GM21619 (cell line): ENCODE measurements at regions not wholly inside any gene's neighbourhood (a gene's known extent, or its start where the extent isn't known, plus 50 kb on each side); places are given as distances from the start of the nearest gene placed in this dataset.
"Not testable (repeated sequence)": the region's sequence is repeated elsewhere in the genome, so short reads cannot be mapped to it uniquely, and the experiment has no call there.

Experiments used
- ATAC-seq: cut with Tn5 transposase; IDR thresholded peaks from one replicate; pipeline ENCODE4 v1.9.1; 2021; ENCODE audit not compliant: unreplicated experiment

- no peak for ATAC-seq
Measured at GRCh38 chr13:109297628-109298027, 488.8 kb downstream of the IRS2 start.

- no peak for ATAC-seq
Measured at GRCh38 chr13:109293166-109293565, 493.2 kb downstream of the IRS2 start.

GRCh38 chr13:109288151-109288709 is 498.2 kb downstream of the IRS2 start:
- no peak for ATAC-seq

- no peak for ATAC-seq
Measured at GRCh38 chr13:109287553-109287952, 498.8 kb downstream of the IRS2 start.

GRCh38 chr13:109285586-109285985 is 500.8 kb downstream of the IRS2 start:
- ATAC-seq: no peak

GRCh38 chr13:109281903-109282635 is 504.3 kb downstream of the IRS2 start:
- no peak for ATAC-seq

GRCh38 chr13:109281017-109281902 is 505.1 kb downstream of the IRS2 start:
- no peak for ATAC-seq

GRCh38 chr13:109276261-109276660 is 510.1 kb downstream of the IRS2 start:
- ATAC-seq: no peak

GRCh38 chr13:109275852-109276251 is 510.5 kb downstream of the IRS2 start:
- no peak for ATAC-seq

GRCh38 chr13:109275139-109275745 is 511.1 kb downstream of the IRS2 start:
- ATAC-seq: no peak

GRCh38 chr13:109274188-109274821 is 512.1 kb downstream of the IRS2 start:
- no peak for ATAC-seq

GRCh38 chr13:109273326-109273751 is 513.0 kb downstream of the IRS2 start:
- ATAC-seq: no peak

GRCh38 chr13:109272595-109273325 is 513.6 kb downstream of the IRS2 start:
- no peak for ATAC-seq

GRCh38 chr13:109271555-109272541 is 514.5 kb downstream of the IRS2 start:
- no peak for ATAC-seq

- ATAC-seq: no peak
Measured at GRCh38 chr13:109271061-109271460, 515.3 kb downstream of the IRS2 start.

GRCh38 chr13:109269381-109269780 is 517.0 kb downstream of the IRS2 start:
- ATAC-seq: not testable (repeated sequence)

- not testable (repeated sequence) for ATAC-seq
Measured at GRCh38 chr13:109268492-109268891, 517.9 kb downstream of the IRS2 start.

- not testable (repeated sequence) for ATAC-seq
Measured at GRCh38 chr13:109267400-109267799, 519.0 kb downstream of the IRS2 start.

GRCh38 chr13:109265438-109265742 is 521.0 kb downstream of the IRS2 start:
- not testable (repeated sequence) for ATAC-seq
